ENCODE measurements at regions not wholly inside any gene's neighbourhood (a gene's known extent, or its start where the extent isn't known, plus 50 kb on each side); places are given as distances from the start of the nearest gene placed in this dataset.
"Not testable (repeated sequence)": the region's sequence is repeated elsewhere in the genome, so short reads cannot be mapped to it uniquely, and the experiment has no call there.

DNA sequence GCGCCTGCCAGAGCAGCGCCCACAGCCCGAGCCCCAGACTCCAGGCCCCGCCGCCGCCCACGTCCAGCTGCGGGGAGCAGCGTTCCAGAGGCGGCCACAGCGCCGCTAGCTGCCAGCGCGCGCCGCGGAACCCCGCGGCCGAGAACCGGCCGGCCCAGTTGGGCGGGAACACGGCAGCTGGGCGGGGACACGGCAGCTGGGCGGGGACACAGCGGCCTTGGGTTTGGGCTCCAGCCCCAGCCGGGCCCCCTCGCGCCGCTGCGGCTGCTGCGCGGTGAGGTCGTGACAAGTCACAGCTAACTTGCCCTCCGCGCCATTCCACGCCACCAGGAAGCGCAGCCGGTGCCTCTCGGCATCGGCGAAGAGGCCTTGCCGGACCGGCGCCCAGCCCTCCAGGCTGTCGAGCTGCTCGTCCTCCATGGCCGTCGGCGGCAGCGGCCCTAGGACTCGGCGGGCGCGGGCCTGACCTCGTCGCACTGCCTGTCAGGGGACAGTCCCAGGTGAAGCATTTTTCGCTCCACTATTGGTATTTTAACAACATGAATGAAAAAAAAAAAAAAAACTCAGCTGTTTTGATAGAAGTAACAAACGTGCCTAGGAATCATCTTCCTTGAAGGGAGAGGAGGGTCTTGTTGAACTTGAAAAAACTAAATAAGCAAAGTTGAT lies 56.6 kb upstream of the GOLGA8N start:
- peak; percentile 8 for DNase-seq (ENCODE audit: low read depth)

DNA sequence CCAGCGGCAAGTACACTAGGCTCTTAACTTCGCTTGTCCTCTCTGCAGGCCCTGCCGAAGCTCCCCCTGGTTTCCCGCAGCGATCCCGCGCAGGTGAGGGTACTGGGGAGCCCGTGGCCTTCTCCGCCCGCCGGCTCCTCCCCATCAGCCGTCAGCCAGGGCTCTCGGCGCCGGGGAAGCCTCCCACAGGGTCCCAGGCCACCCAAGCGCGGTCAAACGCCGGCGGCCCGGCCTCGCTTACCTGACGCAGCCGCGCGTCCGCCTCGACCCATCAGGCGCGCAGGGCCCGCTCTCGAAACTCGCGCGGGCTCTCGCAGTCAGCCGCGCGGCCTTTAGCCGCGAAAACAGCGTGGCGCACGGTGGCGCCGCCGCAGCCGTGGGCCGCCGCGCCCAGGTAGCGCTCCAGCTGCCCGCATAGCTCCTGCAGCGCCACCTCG lies 57.2 kb upstream of the GOLGA8N start:
- not testable (repeated sequence) for DNase-seq (ENCODE audit: low read depth)

- not testable (repeated sequence) for DNase-seq (ENCODE audit: low read depth)
Observed at GRCh38 chr15:32535150-32535898, 57.9 kb upstream of the GOLGA8N start.

GRCh38 chr15:32522900-32523299 lies 67.5 kb upstream of the GOLGA8O start:
- DNase-seq (ENCODE audit: low read depth) = not testable (repeated sequence)

- not testable (repeated sequence) for DNase-seq (ENCODE audit: low read depth)
Observed at GRCh38 chr15:32522421-32522820, 67.0 kb upstream of the GOLGA8O start.

DNA sequence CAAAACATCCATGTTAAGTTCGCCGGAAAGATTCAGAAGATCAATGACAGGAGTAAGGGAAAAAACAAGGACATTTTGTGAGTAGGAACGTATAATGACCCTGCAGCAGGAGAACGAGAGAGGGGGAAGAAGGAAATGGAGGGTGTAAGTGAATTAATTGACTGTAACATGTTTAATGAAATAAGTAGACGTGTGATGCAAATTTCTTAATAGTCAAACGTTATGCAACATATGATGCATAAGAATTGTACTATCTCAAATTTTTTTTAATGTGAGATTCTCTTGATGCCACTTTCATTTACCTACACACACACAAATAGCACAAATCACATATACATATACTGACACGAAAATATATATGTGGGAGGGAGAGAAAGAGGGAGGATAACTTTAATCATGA lies 63.5 kb upstream of the GOLGA8O start:
- DNase-seq (ENCODE audit: low read depth) = not testable (repeated sequence)

DNA sequence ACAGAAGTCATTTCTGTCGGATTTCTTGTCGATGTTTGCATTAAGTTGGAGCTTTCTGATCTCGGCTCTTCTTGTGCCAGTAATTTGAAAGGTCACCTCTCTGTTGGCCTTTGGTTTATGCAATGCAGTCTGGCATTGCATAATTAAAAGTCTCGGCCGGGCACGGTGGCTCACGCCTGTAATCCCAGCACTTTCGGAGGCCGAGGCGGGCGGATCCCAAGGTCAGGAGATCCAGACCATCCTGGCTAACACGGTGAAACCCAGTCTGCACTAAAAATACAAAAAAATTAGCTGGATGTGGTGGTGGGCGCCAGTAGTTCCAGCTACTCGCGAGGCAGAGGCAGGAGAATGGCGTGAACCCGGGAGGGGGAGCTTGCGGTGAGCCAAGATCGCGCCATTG lies 62.6 kb upstream of the GOLGA8O start:
- not testable (repeated sequence) for DNase-seq (ENCODE audit: low read depth)

DNA sequence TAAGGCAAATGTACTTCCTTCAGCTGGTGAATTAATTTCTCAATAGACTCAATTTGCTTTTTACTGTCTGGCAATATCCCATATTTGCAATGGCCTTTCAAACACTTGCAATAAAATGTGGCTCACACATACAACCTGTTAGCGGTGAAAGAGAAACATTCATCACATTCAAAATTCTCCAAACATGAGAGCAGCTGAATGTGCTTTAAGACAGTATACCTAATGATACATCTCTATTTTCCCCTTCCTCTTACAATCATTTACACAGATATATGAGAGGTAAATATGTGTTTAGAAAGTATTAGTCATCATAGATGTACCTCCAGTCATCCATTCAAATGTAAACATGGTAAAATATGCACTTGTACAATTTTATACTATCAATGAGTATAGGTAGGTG lies 61.5 kb upstream of the GOLGA8O start:
- not testable (repeated sequence) for DNase-seq (ENCODE audit: low read depth)

- DNase-seq (ENCODE audit: low read depth) = not testable (repeated sequence)
Observed at GRCh38 chr15:32513378-32513777, 57.9 kb upstream of the GOLGA8O start.

DNA sequence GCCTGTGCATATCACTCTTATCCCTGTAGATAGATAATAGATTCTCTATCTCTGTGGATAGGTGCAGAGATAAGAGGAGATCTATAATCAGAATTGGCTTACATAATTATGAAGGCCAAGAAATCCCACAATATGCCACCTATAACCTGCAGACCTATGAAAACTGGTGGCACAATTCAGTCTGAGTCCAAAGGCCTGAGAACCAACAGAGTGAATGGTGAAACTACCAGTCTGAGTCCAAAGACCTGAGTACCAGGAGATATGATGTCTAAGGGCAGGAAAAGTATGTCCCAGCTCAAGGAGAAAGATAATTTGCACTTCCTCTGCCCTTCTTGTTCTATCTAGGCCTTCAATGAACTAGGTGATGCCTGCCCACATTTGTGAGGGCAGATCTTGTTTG lies 54.6 kb upstream of the GOLGA8O start:
- DNase-seq (ENCODE audit: low read depth) = not testable (repeated sequence)

DNA sequence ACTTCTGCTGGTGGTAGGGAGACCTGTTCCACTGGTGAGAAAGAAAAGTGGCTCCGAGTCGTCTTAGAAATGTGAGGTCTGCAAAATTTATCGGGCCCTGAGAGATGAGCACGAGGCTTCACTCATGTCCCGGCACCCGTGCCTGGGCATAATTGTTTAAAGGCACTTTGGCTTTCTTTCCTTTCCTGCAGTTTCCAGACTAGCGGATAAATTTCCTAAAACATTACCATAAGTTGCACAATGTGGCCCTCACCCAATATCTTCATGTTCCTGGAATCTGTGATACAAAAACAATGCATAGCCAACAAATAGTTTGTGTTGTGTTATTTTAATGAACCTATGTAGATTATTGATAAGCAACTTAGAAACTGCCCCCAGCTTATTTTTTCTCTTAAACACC lies 52.6 kb upstream of the GOLGA8O start:
- DNase-seq (ENCODE audit: low read depth) = not testable (repeated sequence)

GRCh38 chr15:32506787-32507186 lies 51.4 kb upstream of the GOLGA8O start:
- DNase-seq (ENCODE audit: low read depth) = not testable (repeated sequence)

- not testable (repeated sequence) for DNase-seq (ENCODE audit: low read depth)
Observed at GRCh38 chr15:32505633-32506032, 50.2 kb upstream of the GOLGA8O start.

Measured in LHCN-M2 (cell line).